Right kidney (tissue), 1 donor: ENCODE measurements at regions not wholly inside any gene's neighbourhood (a gene's known extent, or its start where the extent isn't known, plus 50 kb on each side); places are given as distances from the start of the nearest gene placed in this dataset.
"Not testable (repeated sequence)": the region's sequence is repeated elsewhere in the genome, so short reads cannot be mapped to it uniquely, and the experiment has no call there.

Experiments
- DNase-seq: peaks from one replicate; pipeline ENCODE4 v3.0.0-alpha.2; 2016

DNA sequence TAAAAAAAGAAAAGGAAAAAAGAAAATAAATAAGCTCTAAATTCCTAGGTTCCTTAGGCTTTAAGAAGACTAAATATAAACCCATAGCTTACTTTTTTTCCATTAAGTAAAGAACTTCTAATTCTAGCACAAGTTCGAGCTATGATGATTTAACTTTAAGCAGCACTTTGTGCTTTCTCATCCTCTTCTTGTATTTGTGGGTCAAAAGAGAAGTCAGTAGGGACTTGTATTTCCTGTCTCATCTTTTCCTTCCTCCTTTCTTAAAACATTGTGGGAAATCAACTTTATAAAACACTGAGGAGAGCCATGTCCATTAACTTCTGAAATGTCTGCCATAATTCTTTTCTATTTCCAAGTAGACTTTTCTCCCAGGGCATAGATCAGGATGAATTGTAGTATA, 637.7 kb upstream of the CITED2 start:
- DNase-seq, result no peak

DNA sequence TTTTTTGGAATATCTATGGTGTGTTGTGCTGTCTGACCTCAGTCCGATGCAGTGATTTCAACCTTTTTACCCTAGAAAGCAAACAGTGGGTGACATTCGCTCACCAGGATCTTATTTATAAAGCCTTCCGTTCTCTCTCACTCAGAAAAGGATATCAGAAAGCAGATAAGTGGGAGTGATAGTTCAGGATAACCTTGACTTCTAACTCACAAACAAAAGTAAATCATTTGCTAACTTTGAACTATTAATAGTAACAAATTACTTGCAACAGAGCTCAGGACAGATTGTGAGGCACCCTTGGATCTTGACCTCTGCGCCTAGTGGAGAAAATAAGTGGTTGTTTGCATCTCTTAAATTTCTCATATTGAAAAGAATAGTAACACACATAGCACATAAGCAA, 637.1 kb upstream of the CITED2 start:
- DNase-seq, result peak; percentile 29

DNA sequence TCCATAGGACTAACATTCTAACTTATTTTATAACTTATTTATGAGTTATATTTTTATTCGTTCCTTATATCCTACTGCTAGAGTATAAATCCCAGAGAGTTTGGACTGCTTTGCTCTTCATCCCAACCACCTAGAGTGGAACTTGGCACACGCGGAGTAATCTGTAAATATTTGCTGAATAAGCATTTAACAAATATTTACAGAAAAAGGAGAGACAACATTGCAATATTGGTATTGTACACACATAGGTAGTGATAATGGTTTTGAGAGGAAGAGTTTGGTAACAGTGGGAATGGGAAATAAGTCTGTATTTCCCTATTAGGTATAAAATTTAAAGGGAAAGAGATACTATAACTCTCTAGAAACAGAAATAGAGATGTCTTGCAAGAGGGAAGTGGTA, 634.8 kb upstream of the CITED2 start:
- DNase-seq, result no peak

DNA sequence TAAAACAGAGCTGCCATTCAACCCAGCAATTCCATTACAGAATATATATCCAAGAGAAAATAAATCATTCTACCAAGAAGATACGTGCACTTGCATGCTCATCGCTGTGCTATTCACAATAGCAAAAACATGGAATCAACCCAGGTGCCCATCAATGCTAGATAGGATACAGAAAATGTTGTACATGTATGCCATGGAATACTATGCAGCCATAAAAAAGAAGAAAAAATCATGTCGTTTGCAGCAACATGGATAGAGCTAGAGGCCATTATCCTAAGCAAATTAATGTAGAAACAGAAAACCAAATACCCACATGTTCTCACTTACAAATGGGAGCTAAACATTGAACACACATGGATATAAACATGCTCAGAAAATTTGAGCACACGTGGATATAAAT, 633.1 kb upstream of the CITED2 start:
- DNase-seq, result no peak

DNA sequence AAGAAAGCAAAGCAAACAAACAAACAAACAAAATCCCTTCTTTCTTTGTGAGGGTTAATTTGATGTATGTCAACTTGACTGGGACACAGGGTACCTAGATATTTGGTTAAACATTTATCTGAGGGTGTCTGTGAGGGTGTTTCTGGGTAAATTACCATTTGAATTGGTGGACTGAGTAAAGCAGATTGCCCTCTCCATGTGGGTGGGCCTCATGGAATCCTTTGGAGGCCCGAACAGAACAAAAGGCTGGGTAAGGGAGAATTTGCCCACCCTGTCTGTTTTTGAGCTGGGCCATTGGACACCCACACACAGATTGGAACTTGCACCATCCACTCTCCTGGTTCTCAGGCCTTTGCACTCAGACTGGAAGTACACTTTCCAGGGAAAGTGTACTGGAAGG, 628.8 kb upstream of the CITED2 start:
- DNase-seq, result no peak

DNA sequence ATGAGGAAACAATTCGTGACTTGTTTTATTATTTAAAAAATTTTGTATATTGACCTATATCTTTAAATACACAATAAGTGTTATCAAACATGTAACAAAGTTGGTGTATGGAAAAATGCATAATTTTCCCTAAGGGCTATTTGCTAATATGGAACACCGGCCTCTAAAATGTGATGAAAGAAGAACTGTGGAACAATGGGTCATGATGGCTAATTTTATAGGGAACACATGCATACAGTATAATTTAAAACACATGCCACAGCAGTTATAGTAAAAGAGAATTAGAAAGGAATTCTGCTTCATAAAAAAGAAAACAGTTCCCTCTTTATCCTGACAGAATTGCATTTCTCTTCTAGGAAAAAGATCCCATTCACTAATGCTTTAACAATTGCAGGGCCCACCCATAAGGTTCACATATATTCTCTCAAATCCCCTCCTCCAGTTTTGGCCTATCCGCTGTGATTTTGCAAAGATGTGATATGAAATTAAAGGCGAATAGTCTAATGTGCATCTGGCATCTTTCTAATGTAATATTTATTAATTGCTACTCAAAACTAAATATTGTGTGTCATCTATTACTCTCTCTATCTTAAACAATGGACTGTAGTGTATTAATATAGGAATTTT, 628.1 kb upstream of the CITED2 start:
- DNase-seq, result no peak

DNA sequence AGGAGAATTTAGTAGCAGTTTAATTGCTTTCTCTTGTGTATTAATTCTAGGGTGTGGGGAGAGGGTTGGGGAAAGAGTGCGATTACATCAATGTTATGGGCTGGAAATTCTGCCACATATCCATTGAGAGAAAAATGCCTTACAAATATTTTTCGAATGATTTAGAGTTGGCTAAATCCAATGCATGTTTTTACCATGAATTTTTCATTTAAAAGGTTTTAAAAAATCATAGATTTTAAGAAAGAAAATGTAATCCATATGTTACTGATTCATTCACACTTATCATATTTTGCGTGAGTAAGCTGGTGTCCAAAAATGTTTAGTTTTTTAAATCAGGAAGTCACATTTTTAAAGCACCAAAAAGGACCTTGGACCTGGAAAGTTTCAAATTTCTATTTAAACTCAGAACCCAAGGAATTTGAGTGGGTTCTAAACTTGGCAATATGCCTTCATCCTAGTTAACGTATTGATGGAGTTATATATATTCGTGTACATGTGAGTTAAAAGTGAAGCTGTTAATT, 627.4 kb upstream of the CITED2 start:
- DNase-seq, result no peak

DNA sequence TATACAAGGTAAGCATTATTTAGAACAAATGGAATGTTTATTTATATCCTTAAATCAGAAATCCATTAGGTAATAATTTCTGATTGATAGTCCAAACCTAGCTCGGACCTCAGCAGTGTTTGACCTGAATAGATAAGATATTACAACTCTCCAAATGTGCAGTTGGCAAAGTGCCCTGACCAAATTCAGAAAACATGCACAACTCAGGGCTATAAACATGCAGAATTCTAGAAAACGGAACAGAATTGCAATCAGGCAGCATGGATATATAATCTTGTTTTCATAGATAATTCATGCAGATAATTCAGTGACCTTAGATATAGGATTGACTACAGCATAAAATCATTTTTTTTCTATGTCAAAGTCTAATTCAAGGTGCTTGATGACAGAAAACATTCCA, 626.6 kb upstream of the CITED2 start:
- no peak for DNase-seq

DNA sequence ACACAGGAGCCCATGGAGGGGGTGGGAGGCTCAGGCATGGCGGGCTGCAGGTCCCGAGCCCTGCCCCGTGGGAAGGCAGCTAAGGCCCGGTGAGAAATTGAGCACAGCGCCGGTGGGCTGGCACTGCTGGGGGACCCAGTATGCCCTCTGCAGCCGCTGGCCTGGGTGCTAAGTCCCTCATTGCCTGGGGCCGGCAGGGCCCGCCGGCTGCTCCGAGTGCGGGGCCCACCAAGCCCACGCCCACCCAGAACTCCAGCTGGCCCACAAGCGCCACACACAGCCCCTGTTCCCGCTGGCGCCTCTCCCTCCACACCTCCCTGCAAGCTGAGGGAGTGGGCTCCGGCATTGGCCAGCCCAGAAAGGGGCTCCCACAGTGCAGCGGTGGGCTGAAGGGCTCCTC, 625.2 kb upstream of the CITED2 start:
- DNase-seq, result not testable (repeated sequence)

DNA sequence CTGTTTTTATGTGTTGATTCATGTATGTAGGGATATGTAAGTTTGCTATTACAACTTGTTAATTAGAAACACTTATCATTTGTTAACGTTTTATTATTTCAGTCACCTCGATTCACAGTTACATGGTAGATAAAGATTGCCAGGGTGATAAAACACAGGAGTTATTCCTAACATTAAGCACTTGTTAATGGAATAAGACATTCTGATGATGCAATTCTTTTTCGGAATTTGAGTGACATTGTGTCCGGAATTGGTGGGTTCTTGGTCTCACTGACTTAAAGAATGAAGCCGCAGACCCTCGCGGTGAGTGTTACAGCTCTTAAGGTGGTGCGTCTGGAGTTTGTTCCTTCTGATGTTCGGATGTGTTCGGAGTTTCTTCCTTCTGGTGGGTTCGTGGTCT, 624.0 kb upstream of the CITED2 start:
- not testable (repeated sequence) for DNase-seq

DNA sequence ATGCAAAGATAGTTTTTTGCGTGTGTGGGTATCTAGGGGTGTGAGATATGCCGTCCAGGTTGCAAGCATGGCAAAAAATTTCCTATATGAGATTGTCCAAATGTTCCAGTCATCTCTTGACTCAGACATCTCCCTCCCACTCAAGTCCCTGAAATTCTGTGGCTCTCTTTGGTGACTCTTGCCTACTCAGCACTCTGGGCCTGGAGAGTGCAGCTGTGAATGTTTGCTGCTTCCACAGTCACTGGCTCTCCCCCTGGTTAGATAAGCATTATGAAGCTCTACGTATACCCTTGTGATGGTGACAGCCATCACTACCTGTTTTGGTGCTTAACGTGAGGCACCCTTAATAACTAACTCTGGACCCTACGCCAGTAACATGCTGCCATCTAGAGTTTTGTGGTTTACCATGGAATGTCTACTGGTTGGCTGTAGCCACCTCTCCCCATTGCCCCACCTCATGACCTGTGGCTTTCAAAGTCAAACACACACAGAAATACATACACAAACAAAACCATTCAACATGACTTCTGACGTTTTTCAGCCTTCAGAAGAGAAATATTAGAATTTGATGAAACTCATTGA, 621.9 kb upstream of the CITED2 start:
- no peak for DNase-seq

DNA sequence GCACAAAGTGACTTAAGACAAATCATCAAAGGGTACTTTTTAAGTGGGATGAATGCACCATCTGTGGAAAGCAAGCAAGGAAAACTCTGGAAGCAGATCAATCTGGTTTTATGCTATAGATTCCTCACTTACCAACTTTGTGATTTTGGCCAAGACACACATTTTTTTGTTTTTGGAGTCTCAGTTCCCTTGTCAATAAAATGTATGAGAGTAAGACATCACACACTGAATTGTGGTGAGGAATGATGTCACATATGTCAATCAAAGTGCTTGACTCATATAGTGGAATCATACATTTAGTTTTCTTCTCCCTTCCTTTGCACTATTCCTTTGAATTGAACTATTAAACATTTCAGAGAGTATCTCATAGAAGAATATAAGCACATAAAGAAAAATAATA, 620.5 kb upstream of the CITED2 start:
- no peak for DNase-seq

DNA sequence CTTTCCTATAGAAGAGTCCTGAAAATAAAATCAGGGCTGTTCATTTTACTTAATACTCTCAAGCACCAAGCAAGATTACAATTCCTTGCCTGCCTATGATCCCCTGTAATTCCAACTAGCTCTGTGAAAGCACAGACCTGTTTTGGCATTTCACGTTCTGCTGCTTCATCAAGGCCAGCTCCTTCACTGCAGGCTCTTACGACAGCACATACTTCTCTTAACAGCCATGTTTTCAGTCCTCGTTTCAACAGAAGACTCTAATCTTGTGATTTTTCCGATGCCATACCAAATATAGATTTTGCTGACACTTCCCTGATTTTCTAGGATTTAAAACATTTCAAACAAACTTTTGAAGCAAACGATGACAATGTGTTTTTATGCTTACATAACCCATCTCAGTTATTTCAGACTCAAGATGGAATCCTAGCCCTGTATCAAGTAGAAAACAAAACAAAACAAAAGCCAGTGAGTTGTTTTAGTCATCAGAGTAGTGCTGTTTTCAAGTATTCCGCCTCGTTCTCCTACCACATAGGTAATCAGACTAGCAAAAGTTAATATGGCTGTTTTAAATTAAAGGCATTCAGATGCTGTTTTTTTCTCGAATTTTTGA, 616.5 kb upstream of the CITED2 start:
- no peak for DNase-seq

DNA sequence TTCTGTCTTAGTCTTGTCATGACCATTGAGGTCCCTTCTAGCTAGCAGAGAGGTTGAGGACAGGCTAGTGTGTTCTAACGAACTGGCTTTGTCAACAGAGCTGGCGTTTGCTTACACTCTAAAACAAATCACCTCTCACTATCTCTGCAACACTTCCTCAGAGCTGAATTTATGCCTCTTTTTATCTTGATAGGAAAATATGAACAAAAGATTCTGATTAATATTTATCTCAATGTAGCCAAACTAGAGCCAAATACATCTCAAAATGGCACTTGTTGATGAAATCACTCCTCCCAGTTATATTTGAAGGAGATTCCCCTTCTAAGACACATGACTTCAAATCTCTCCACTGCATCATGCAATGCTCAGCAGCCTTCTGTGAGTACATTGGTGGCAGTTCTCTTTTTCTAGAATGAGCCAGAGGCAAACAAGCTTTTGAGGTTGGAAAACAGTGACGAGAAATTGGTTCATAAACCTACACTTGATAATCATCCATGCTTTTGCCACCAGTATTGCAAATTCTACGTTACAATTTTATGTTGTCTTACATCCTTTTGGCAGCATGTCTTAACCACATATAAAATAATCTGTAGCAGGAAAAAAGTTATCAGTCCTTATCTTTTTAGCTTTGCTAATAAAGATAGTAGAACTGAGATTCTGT, 615.7 kb upstream of the CITED2 start:
- no peak for DNase-seq

DNA sequence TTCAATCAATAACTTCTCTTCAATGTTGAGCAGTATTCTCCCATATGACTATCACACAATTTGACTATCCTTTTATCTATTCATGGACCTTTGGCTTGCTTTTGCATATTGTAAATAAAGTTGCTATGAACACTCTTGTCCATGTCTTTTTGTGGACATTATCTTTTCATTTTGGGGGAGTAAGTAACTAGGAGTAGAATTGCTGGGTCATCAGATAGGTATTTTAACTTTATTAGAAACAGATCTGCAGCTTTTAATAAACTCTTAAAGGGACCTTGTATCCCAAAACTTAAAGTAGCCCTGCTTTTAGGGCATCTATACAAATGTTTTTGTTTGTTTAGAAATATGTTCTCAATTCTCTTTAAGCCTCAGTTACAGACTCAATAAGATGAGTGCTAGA, 614.2 kb upstream of the CITED2 start:
- no peak for DNase-seq

DNA sequence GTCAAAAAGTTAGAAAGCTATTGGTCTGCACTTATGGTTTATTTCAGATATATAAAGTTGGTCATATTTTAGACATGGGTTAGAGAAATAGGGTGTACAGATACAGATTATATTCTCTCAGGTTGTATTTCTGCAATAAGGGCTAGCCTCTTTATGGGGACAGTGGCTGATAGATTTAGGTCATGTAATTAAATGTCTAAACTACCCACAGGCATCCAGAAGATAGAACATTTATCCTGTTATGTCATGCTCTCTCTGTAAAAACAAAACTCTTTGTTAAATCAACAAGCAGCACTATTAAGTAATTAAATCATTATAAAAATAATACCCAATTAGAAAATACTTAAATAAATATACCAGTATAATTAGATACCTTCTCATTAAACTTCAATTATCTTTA, 612.6 kb upstream of the CITED2 start:
- no peak for DNase-seq

DNA sequence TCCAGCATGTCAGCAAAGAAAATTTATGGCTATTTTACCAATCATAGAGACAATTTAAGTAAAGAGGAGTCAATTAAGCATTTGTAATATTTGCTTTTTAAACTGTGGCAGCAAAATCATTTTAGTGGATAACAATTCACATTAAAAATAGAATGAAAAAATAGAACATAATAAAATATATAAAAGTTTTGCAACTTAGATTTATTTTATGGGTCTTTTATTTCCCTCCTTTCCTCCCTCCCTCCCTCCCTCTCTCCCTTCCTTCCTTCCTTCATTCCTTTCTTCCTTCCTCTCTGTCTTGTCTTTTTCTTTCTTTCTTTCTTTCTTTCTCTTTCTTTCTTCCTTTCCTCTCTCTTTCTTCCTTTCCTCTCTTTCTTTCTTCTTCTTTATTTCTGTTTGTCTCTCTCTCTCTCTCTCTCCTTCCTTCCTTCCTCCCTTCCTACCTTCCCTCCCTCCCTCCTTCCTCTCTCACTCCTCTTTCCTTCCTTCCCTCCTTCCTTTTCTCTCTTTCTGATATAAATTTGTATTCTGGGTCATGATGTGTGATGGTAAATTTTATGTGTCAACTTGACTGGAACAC, 610.9 kb upstream of the CITED2 start:
- no peak for DNase-seq

DNA sequence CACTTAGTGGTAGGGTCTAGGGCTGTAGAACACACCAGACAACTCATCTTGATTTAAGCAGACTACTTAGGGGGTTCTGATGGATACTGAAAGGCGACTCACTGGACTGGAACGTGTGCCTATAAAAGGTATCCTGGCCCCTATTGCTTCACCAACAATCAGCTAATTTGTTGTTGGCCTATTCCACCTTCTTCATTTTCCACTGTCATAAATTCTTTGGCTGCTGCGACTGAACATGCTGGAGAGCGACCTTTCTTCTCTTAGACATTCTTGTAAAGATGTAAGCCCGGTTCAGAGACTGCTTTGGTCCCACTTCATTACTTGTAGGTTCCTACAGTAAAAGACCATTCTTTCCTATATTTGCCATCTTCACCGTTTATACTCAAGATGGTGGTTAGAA, 609.9 kb upstream of the CITED2 start:
- DNase-seq, result no peak

DNA sequence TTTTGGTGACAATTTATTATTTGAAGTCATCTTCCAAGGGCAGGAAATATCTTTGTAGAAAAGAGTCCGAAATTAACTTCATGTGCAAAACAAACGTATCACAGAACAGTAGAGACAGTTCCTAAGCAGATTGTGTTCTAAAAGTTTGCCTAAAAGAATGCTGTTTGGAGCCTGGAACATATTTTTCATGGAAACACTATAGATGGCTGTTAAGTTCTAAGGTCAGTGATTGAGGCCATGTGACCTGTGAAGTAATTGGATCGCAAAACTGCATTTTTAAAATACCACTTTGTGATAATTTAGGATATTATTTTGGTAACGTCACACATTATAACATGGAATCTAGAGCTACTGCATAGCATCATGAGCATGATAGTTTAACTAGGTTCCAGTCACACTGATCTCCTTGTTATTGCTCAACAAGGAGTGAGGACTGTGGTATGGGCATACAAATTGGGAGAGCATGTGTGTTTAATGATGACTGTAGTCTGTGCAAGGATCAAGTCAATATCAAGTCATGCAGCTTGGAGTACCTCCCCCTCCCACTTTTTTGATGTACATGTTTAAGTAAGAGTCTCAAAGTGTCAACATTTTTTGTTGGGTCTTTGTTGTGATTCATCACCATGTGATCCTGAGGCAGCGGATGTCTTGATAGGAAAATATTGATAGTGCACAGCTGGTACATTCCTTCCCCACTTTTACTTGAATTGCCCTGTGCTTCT, 609.3 kb upstream of the CITED2 start:
- no peak for DNase-seq

DNA sequence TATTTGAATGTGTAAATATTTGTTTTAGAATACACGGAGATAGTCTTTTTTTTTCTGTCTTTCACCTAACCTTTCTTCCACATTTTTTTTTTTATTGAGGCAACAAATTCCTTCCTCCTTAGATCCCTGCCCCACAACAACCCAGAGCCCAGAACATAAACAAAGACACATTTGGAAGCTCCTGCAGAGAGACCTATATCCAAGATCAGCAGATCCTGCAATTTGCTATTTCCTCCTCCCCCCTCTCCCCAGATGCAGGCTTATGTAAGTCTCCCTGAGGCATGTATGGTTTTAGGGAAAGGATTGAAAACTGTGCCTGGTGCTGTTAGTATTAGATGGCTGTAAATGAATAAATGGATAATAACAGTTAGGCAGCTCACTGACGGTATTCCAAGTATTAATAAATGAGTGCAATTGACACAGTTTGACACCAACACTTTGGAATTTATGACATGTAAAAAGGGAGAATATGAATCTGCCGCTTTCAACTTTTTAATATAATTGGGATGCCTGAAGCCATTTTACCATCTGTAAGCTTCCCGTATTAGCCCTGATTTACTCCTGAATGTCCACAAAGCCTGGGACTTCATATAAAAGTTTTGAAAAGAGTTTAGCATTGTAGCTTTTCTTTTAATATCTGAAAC, 608.3 kb upstream of the CITED2 start:
- no peak for DNase-seq

DNA sequence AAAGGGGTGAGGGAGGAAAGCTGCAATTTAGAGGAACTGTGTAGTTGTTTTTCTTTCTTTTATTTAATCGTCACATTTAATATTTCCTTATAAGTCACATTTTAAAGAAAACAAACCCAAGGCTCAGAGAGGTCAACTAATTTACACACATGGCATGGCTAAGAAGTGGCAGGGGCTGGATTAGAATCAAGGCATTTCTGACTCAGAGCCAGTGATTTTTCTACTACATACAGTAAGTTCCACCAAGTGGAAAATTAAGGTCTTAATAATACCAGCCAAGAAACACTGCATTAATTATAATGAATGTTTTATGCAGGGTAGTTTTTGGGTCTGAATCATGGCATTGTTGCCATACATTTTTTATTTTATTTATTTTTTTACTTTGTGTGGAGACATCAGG, 607.7 kb upstream of the CITED2 start:
- DNase-seq, result no peak

DNA sequence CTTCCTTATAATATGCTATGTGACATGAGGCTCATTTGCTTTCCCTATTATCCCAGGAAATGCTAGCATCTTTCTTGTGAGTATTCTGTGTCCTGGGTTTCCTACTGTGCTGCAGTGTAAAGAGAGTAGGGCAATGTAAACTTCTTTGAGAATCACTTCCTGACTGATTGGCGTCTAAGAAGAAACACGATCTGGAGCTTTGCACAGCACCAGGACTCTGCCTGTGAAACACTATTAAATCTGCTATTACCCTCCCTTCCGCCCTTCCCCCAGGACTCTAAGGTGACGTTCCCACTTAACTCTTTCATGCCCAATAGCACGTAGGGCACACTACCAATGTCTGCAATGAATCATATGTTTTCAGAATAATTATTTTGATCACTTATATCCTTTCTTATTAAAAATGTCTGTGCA, 607.3 kb upstream of the CITED2 start:
- DNase-seq, result peak; percentile 60
